HG02884 (cell line): ENCODE measurements at regions not wholly inside any gene's neighbourhood (a gene's known extent, or its start where the extent isn't known, plus 50 kb on each side); places are given as distances from the start of the nearest gene placed in this dataset.

Source experiments
- ATAC-seq: cut with Tn5 transposase; IDR thresholded peaks from one replicate; pipeline ENCODE4 v1.9.1; 2021; ENCODE audit warnings: mild to moderate bottlenecking, moderate library complexity; ENCODE audit not compliant: unreplicated experiment

DNA sequence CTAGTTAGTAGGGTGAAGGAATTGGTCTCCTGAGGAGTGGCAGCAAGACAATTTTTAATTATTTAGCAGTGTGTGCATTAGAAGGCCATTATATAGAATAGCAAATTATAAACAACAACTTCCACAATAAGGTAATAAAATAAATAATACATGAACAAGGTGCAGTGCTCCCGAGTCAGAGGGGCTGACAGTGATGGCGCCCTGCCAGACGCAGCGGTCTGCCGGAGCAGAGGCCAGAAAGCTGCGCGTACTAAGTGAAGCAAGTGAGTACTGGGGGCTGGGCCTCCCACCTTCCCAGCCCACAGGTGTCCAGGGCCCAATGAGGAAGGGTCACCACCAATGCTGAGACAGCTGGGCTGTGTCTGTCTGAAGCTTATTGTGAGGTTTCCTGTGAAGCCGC lies 72.0 kb upstream of the VRK1 start:
- no peak for ATAC-seq

- no peak for ATAC-seq
These were observed 70.1 kb upstream of the VRK1 start for GRCh38 chr14:96727073-96727472.

- no peak for ATAC-seq
These were observed 69.7 kb upstream of the VRK1 start for GRCh38 chr14:96727491-96727890.

DNA sequence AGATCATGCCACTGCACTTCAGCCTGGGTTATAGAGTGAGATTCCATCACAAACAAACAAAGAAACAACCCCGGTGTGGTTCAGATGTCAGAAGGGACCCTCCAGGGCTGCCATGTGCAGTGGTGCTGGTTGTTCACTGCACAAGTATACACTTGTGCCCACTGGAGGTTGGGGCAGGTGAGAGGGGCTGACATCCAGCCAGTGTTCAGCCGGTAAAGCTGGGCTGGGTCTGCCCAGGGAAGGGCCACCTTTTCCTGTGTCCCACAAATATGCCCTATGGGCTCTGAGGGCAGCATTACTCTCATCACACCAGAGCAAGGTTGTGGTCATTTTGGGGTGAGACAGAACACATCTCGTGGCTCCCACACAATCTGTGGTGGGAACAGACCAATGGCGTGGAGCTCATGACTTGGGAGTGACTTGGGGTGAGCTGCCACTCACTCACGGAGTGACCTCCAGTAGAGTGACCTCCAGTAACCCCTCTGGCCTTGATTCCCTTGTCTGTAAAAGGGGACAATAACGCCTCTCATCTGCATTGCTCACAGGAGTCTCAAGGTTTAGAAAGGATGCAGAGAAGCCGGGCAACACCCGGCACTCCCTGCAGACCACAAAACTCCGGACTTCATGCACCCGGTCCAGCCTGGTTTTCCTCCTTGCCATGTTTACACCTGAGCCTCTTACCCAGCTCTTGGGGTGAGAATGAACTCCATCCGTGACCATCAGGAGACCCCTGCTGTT lies 69.0 kb upstream of the VRK1 start:
- no peak for ATAC-seq

DNA sequence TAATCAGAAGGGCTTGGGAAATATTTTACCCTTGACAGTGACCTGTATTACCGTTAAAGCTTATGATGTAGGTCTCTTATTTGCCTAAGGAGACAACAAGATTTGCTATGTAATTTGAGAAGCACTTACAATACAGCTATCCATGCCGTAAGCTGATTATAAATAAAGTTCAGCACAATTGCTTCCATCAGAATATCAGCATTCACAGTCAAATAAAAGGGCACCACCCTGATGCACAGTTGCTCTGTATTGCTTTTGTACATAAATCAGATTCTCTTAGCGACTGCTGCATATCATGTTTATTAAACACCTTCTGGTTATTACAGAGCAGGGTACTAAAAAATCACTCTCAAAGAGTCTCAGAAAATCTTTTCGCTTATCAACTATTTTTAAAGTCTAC lies 67.3 kb upstream of the VRK1 start:
- ATAC-seq: no peak

DNA sequence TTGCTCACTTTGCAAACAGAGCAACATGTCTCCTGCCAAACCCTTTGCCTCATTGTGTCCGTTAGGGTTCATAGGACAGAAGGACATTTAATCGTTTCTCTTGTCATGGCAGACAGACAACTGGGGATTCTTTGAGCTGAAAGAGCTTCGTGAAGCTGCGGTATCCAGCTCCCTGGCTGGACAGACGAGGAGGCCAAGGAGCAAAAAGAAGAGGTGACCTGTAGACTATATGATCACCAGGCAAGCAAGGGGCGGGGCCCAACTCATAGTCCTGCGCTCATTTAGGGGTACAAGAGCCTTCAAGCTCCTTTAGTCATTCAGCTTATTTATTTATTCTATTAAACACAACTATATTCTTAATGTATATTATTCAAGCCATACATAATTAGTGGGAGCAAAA lies 66.8 kb upstream of the VRK1 start:
- ATAC-seq: no peak

- ATAC-seq: no peak
These were observed 63.0 kb upstream of the VRK1 start for GRCh38 chr14:96734076-96734622.

GRCh38 chr14:96735526-96735925 lies 61.7 kb upstream of the VRK1 start:
- no peak for ATAC-seq

GRCh38 chr14:96736439-96736838 lies 60.7 kb upstream of the VRK1 start:
- no peak for ATAC-seq

DNA sequence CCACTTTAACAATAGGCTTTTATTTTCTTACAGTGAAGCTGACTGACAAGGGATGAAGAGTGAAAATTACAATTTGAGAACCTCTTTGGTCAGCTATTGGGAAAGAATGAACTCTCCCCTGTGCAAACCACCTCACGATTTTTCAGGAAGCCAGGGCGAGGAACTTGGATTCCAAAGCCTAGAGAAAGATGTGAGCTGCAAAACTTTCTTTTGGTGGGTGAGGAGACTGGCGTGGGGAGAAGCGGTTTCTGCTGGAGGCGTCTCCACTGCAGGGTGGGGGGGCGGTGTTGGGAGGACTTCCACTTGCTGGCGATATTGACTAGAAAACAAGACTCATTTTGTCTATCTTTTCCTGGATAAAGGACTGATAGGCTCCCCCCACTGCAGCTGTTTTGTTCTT lies 59.3 kb upstream of the VRK1 start:
- ATAC-seq: no peak

DNA sequence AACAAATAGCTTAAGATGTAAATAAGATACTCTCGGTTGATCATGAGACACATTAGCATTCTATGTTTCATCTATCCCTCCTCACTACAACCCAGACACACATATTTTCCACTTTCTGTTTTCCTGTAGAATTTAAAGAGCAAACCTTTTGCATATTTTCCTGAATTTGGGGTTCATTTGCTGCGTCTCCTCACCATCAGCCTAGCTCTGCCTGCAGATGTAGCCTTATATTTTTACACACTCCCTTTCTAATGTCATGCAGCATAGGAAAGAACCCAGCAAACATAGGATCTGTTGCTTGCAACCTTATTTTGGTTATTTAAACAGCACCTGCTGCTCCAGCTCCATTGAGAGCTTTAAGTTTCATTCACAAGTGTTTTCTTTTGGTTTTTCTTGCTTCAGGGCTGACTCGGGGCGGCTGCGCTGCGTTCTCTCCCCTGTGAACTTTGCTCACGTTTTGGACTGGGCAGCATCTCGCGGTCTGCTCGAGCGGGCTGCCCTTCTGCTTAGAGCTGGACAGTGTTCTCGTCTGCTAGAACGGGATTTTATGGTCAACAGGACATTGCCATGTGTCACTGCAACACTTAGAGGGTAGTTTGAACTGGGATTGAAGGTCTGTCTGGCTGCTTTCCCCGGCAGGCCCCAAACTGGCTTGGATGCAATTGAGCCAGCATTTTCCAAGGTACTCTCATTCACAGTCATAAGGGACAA lies 57.8 kb upstream of the VRK1 start:
- no peak for ATAC-seq

- ATAC-seq: peak; percentile 60
These were observed 55.8 kb upstream of the VRK1 start for GRCh38 chr14:96741151-96741977.

GRCh38 chr14:96744262-96744661 lies 52.9 kb upstream of the VRK1 start:
- ATAC-seq: no peak

DNA sequence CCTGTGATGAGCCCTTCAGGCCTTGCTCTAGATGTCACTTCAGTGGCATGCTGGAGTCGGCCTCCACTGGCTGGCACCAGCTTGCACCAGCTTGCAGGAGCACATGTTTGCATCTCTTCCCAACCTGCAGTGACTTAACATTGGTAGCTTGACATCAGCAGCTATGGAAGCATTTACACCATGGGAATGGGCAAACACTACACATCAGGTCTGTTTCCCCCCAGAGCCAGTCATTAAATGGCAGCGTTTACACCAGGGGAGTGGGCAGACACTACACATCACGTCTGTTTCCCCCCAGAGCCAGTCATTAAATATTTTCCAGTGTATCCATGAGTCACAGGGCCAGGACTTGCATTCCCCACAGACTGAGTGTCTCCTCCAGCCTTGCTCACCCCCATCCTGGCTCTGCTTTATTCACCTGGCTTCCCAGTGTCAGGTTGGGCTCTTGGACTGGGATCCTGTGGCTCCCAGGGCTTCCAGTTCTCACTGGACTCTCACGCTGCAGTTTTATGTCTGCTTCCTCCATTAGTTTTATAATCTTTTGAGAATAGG lies 51.6 kb upstream of the VRK1 start:
- no peak for ATAC-seq

- no peak for ATAC-seq
These were observed 51.1 kb upstream of the VRK1 start for GRCh38 chr14:96746101-96746500.

GRCh38 chr14:96747006-96747405 lies 50.2 kb upstream of the VRK1 start:
- ATAC-seq: no peak
